ENCODE measurements at regions not wholly inside any gene's neighbourhood (a gene's known extent, or its start where the extent isn't known, plus 50 kb on each side); places are given as distances from the start of the nearest gene placed in this dataset.

GRCh38 chr20:48395816-48396546 is 431.8 kb downstream of the PREX1 start:
- H3K4me3 ChIP-seq (ENCODE audit: insufficient read depth, low read length), result no peak overlapping the region
- no peaks in the 10 kb centered on the region for H3K9me3 ChIP-seq (ENCODE audit: low read depth, low read length)
- TF ChIP-seq CTCF (IDR thresholded peaks at IDR 0.05; ENCODE audit: extremely low read depth, low read depth, low read length), result no peak
- no peaks in the 10 kb centered on the region for H3K4me1 ChIP-seq (ENCODE audit: insufficient read depth, low read length)
- no peak overlapping the region for H3K27ac ChIP-seq (ENCODE audit: low read depth, low read length)
- no peaks in the 10 kb centered on the region for H3K79me2 ChIP-seq (ENCODE audit: insufficient read depth, low read length)
- no peak overlapping the region for H2AFZ ChIP-seq (ENCODE audit: low read length)
- H3K36me3 ChIP-seq (ENCODE audit: insufficient read depth, low read length), result no peaks in the 10 kb centered on the region
- H3K4me2 ChIP-seq (ENCODE audit: insufficient read depth, low read length), result no peak overlapping the region
- no peak for DNase-seq (ENCODE audit: insufficient read length, low spot score, missing footprints)
- H3K27me3 ChIP-seq (ENCODE audit: insufficient read depth, low read length), result peaks cover 3% of the 10 kb centered on the region
- no peaks in the 10 kb centered on the region for H4K20me1 ChIP-seq (ENCODE audit: insufficient read depth, low read length)

- Histone ChIP-seq H3K36me3 (ENCODE audit: insufficient read depth, low read length) (no peaks in the 10 kb centered on the region), H3K9me3 (ENCODE audit: low read depth, low read length) (no peaks in the 10 kb centered on the region), H3K27ac (ENCODE audit: low read depth, low read length) (no peak overlapping the region), H3K4me1 (ENCODE audit: insufficient read depth, low read length) (no peaks in the 10 kb centered on the region), H3K4me2 (ENCODE audit: insufficient read depth, low read length) (no peak overlapping the region), H3K4me3 (ENCODE audit: insufficient read depth, low read length) (no peak overlapping the region), H3K27me3 (ENCODE audit: insufficient read depth, low read length) (peaks cover 3% of the 10 kb centered on the region), H4K20me1 (ENCODE audit: insufficient read depth, low read length) (no peaks in the 10 kb centered on the region), H2AFZ (ENCODE audit: low read length) (no peak overlapping the region), H3K79me2 (ENCODE audit: insufficient read depth, low read length) (no peaks in the 10 kb centered on the region)
- DNase-seq (ENCODE audit: insufficient read length, low spot score, missing footprints), result no peak
- TF ChIP-seq CTCF (IDR thresholded peaks at IDR 0.05; ENCODE audit: extremely low read depth, low read depth, low read length), result no peak
Observed at GRCh38 chr20:48394415-48395081, 433.3 kb downstream of the PREX1 start.

GRCh38 chr20:48393737-48394314 is 434.0 kb downstream of the PREX1 start:
- Histone ChIP-seq H4K20me1 (ENCODE audit: insufficient read depth, low read length) (no peaks in the 10 kb centered on the region), H3K36me3 (ENCODE audit: insufficient read depth, low read length) (no peaks in the 10 kb centered on the region), H3K9me3 (ENCODE audit: low read depth, low read length) (no peaks in the 10 kb centered on the region), H3K27ac (ENCODE audit: low read depth, low read length) (no peak overlapping the region), H3K4me2 (ENCODE audit: insufficient read depth, low read length) (no peak overlapping the region), H3K4me3 (ENCODE audit: insufficient read depth, low read length) (no peak overlapping the region), H3K4me1 (ENCODE audit: insufficient read depth, low read length) (no peaks in the 10 kb centered on the region), H3K27me3 (ENCODE audit: insufficient read depth, low read length) (peaks cover 6% of the 10 kb centered on the region), H2AFZ (ENCODE audit: low read length) (no peak overlapping the region), H3K79me2 (ENCODE audit: insufficient read depth, low read length) (no peaks in the 10 kb centered on the region)
- no peak for TF ChIP-seq CTCF (IDR thresholded peaks at IDR 0.05; ENCODE audit: extremely low read depth, low read depth, low read length)
- DNase-seq (ENCODE audit: insufficient read length, low spot score, missing footprints), result no peak

GRCh38 chr20:48393311-48393685 is 434.5 kb downstream of the PREX1 start:
- no peak for DNase-seq (ENCODE audit: insufficient read length, low spot score, missing footprints)
- H3K4me1 ChIP-seq (ENCODE audit: insufficient read depth, low read length), result no peaks in the 10 kb centered on the region
- H2AFZ ChIP-seq (ENCODE audit: low read length), result no peak overlapping the region
- H3K4me3 ChIP-seq (ENCODE audit: insufficient read depth, low read length), result no peak overlapping the region
- H3K9me3 ChIP-seq (ENCODE audit: low read depth, low read length), result no peaks in the 10 kb centered on the region
- no peaks in the 10 kb centered on the region for H4K20me1 ChIP-seq (ENCODE audit: insufficient read depth, low read length)
- no peak overlapping the region for H3K27ac ChIP-seq (ENCODE audit: low read depth, low read length)
- no peak for TF ChIP-seq CTCF (IDR thresholded peaks at IDR 0.05; ENCODE audit: extremely low read depth, low read depth, low read length)
- H3K27me3 ChIP-seq (ENCODE audit: insufficient read depth, low read length), result peaks cover 6% of the 10 kb centered on the region
- H3K36me3 ChIP-seq (ENCODE audit: insufficient read depth, low read length), result no peaks in the 10 kb centered on the region
- no peak overlapping the region for H3K4me2 ChIP-seq (ENCODE audit: insufficient read depth, low read length)
- H3K79me2 ChIP-seq (ENCODE audit: insufficient read depth, low read length), result no peaks in the 10 kb centered on the region

Measured in osteoblast (primary cell).